ENCODE measurements at regions not wholly inside any gene's neighbourhood (a gene's known extent, or its start where the extent isn't known, plus 50 kb on each side); places are given as distances from the start of the nearest gene placed in this dataset.

GRCh38 chr20:61191096-61191495, 61.0 kb upstream of the CDH4 start:
- no peak for DNase-seq

GRCh38 chr20:61192337-61192950, 59.6 kb upstream of the CDH4 start:
- no peak for DNase-seq

- no peak for DNase-seq
Observed at GRCh38 chr20:61193164-61193563, 58.9 kb upstream of the CDH4 start.
